ENCODE measurements at regions not wholly inside any gene's neighbourhood (a gene's known extent, or its start where the extent isn't known, plus 50 kb on each side); places are given as distances from the start of the nearest gene placed in this dataset.

DNA sequence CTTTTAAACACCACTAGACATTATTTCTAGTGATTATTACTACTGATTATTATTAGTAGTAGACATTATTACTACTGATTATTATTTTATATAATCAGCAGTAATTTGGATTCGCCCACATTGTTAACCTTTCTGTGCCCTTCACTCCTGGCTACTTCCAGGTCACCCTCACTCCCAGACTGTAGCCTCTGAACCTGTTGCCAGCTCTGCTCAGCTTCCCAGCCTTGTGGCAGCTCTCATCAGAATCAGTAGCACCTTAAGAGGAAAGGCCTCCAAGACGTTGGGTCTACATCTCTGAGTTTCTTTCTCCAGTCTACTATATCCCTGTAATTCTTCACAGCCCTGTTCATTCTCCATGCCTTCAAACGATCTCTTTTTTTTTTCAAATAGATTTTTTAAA, 137.0 kb downstream of the KATNIP start:
- Histone ChIP-seq H4K20me1 (ENCODE audit: insufficient read depth) (no peaks in the 10 kb centered on the region), H3K4me3 (replicated peaks in 1 of 2; ENCODE audit: low read depth in 1 of 2, low read length in 2 of 2) (no peak overlapping the region), H3K79me2 (ENCODE audit: insufficient read depth, low read length) (no peaks in the 10 kb centered on the region), H3K27ac (ENCODE audit: low read depth, low read length) (no peak overlapping the region), H3K36me3 (ENCODE audit: control insufficient read depth in 1 of 2, insufficient read depth in 2 of 2, low read length in 2 of 2) (no peaks in the 10 kb centered on the region), H3K9me3 (ENCODE audit: control insufficient read depth in 1 of 2, insufficient read depth in 1 of 2, low read depth in 1 of 2, low read length in 2 of 2) (no peaks in the 10 kb centered on the region), H3K9me2 (ENCODE audit: insufficient read depth) (no peaks in the 10 kb centered on the region), H3K4me1 (ENCODE audit: control insufficient read depth in 1 of 2, insufficient read depth in 2 of 2, low read length in 2 of 2) (no peaks in the 10 kb centered on the region), H3K4me2 (ENCODE audit: low read length) (no peak overlapping the region), H3K9ac (ENCODE audit: low read length) (no peak overlapping the region), H2AFZ (ENCODE audit: low read depth, low read length, poor library complexity, severe bottlenecking) (no peak overlapping the region), H3K27me3 (ENCODE audit: insufficient read depth, low read length) (no peaks in the 10 kb centered on the region)
- POLR2A ChIA-PET: no interaction called here
- intact Hi-C loops (cut with micrococcal nuclease): no loop called here
- TF ChIP-seq ZFX (IDR thresholded peaks at IDR 0.05): no peak
- TF ChIP-seq, protein P1, sequence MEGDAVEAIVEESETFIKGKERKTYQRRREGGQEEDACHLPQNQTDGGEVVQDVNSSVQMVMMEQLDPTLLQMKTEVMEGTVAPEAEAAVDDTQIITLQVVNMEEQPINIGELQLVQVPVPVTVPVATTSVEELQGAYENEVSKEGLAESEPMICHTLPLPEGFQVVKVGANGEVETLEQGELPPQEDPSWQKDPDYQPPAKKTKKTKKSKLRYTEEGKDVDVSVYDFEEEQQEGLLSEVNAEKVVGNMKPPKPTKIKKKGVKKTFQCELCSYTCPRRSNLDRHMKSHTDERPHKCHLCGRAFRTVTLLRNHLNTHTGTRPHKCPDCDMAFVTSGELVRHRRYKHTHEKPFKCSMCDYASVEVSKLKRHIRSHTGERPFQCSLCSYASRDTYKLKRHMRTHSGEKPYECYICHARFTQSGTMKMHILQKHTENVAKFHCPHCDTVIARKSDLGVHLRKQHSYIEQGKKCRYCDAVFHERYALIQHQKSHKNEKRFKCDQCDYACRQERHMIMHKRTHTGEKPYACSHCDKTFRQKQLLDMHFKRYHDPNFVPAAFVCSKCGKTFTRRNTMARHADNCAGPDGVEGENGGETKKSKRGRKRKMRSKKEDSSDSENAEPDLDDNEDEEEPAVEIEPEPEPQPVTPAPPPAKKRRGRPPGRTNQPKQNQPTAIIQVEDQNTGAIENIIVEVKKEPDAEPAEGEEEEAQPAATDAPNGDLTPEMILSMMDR (IDR thresholded peaks at IDR 0.05 in 2 of 3, conservative IDR thresholded peaks at IDR 0.05 in 1 of 3; ENCODE audit: borderline replicate concordance in 1 of 3, insufficient read depth in 1 of 3, low read depth in 2 of 3, low read length in 2 of 3): no peak
- TF ChIP-seq, protein P2, sequence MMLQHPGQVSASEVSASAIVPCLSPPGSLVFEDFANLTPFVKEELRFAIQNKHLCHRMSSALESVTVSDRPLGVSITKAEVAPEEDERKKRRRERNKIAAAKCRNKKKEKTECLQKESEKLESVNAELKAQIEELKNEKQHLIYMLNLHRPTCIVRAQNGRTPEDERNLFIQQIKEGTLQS (IDR thresholded peaks at IDR 0.05): no peak
- TF ChIP-seq, protein P3, sequence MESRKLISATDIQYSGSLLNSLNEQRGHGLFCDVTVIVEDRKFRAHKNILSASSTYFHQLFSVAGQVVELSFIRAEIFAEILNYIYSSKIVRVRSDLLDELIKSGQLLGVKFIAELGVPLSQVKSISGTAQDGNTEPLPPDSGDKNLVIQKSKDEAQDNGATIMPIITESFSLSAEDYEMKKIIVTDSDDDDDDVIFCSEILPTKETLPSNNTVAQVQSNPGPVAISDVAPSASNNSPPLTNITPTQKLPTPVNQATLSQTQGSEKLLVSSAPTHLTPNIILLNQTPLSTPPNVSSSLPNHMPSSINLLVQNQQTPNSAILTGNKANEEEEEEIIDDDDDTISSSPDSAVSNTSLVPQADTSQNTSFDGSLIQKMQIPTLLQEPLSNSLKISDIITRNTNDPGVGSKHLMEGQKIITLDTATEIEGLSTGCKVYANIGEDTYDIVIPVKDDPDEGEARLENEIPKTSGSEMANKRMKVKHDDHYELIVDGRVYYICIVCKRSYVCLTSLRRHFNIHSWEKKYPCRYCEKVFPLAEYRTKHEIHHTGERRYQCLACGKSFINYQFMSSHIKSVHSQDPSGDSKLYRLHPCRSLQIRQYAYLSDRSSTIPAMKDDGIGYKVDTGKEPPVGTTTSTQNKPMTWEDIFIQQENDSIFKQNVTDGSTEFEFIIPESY (IDR thresholded peaks at IDR 0.05; ENCODE audit: extremely low read depth, insufficient replicate concordance, low read length): no peak
- TF ChIP-seq POLR2AphosphoS5 (IDR thresholded peaks at IDR 0.05; ENCODE audit: low read depth, low read length): no peak
- no peak for TF ChIP-seq FOSL1 (IDR thresholded peaks at IDR 0.05; ENCODE audit: low read depth)
- no peak for TF ChIP-seq TCF7L2 (IDR thresholded peaks at IDR 0.05; ENCODE audit: borderline replicate concordance, extremely low read depth, insufficient read depth, insufficient read length)
- no peak for TF ChIP-seq ELF1 (IDR thresholded peaks at IDR 0.05; ENCODE audit: borderline replicate concordance, low read depth)
- TF ChIP-seq CEBPB (IDR thresholded peaks at IDR 0.05; ENCODE audit: low read depth): no peak
- DNase-seq (ENCODE audit: low read depth, low spot score) (no peak), ATAC-seq (no peak)
- no TSS peak for BruUV-seq (replicated peaks)
- RAD21 ChIA-PET (ENCODE audit: low non-redundant PET in 1 of 2, low total read pairs in 2 of 2, uncharacterized antibody in 2 of 2, unreplicated experiment in 2 of 2): interaction anchor here in 1 of 2 experiments (1.0 kb wide), 1 partner anchor 47 kb away, joined by 3 read pairs; no protein-coding TSS in a partner anchor
- CTCF ChIA-PET: interaction anchor here (1.2 kb wide), 1 partner anchor 12 kb away, joined by 3 read pairs; no protein-coding TSS in a partner anchor
